ENCODE measurements at regions not wholly inside any gene's neighbourhood (a gene's known extent, or its start where the extent isn't known, plus 50 kb on each side); places are given as distances from the start of the nearest gene placed in this dataset.
A peak's percentile ranks its signal among the peaks of the same experiment; 100 is the strongest.

DNA sequence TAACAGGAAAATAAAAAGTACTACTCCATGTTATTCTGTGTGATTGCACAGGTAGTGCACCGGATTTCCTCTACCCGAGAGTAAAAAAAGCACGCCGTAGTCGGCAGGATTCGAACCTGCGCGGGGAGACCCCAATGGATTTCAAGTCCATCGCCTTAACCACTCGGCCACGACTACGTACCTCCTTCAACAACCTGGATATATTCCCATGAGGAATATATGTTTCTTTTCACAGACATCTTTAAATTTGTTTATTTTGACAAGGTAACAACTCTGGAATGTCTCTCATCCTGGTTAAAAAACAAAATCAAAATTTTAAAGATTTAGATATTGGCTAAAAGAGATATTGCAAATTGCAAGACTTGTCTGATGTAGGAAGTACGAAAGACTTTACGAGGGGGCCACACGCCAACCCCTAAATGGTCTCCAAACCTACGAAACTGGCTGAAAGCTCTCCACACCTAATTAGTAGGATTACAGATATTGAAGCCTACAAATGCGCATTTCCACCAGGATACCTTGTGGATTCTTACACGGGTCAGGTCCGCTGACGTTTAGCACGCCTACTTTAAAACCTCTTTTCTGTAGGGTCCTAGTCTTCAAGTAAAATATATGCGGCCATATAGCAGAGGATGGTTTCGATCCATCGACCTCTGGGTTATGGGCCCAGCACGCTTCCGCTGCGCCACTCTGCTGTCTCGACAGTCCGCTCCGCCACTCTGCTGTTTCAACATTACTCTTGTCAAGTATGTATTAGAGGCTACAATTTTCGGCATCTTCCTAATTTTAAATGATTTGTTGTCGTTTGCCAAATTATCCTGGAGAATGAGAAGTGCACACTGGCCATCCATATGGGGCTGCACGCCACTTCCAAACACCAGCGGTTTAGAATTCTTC, 52.2 kb upstream of the BTN3A2 start:
- Mint-ChIP-seq H3K9me3 (ENCODE audit: unreplicated experiment) (no peaks in the 10 kb centered on the region), H3K27ac (ENCODE audit: unreplicated experiment) (peak overlapping the region; percentile 95), H3K4me3 (ENCODE audit: unreplicated experiment) (peak overlapping the region; percentile 96), H3K27me3 (ENCODE audit: unreplicated experiment) (peaks cover 12% of the 10 kb centered on the region), H3K4me1 (ENCODE audit: unreplicated experiment) (peaks cover 16% of the 10 kb centered on the region), H3K36me3 (ENCODE audit: low read depth, unreplicated experiment) (no peaks in the 10 kb centered on the region)
- peak; percentile 65 for DNase-seq (ENCODE audit: low spot score)
- TF ChIP-seq, protein P1, sequence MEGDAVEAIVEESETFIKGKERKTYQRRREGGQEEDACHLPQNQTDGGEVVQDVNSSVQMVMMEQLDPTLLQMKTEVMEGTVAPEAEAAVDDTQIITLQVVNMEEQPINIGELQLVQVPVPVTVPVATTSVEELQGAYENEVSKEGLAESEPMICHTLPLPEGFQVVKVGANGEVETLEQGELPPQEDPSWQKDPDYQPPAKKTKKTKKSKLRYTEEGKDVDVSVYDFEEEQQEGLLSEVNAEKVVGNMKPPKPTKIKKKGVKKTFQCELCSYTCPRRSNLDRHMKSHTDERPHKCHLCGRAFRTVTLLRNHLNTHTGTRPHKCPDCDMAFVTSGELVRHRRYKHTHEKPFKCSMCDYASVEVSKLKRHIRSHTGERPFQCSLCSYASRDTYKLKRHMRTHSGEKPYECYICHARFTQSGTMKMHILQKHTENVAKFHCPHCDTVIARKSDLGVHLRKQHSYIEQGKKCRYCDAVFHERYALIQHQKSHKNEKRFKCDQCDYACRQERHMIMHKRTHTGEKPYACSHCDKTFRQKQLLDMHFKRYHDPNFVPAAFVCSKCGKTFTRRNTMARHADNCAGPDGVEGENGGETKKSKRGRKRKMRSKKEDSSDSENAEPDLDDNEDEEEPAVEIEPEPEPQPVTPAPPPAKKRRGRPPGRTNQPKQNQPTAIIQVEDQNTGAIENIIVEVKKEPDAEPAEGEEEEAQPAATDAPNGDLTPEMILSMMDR (IDR thresholded peaks at IDR 0.05; ENCODE audit: unreplicated experiment): no peak
